ENCODE measurements at regions not wholly inside any gene's neighbourhood (a gene's known extent, or its start where the extent isn't known, plus 50 kb on each side); places are given as distances from the start of the nearest gene placed in this dataset.

GRCh38 chr9:80931163-80931562, 758.2 kb downstream of the TLE1 start:
- no peak for ATAC-seq (ENCODE audit: low read depth)
- Mint-ChIP-seq H3K4me3 (no peak overlapping the region), H3K27me3 (no peaks in the 10 kb centered on the region), H3K36me3 (ENCODE audit: low read depth) (no peaks in the 10 kb centered on the region), H3K4me1 (no peaks in the 10 kb centered on the region), H3K27ac (no peak overlapping the region), H3K9me3 (peaks cover 4% of the 10 kb centered on the region)
- POLR2A ChIA-PET: no interaction called here
- DNase-seq: no peak
- intact Hi-C loops (cut with micrococcal nuclease): no loop called here
- no peak for TF ChIP-seq CTCF (IDR thresholded peaks at IDR 0.05)
- CTCF ChIA-PET: no interaction called here

GRCh38 chr9:80928697-80929096, 760.6 kb downstream of the TLE1 start:
- H3K36me3 Mint-ChIP-seq (ENCODE audit: low read depth): no peaks in the 10 kb centered on the region
- ChIA-PET POLR2A (no interaction called here), CTCF (no interaction called here)
- H3K9me3 Mint-ChIP-seq: peaks cover 4% of the 10 kb centered on the region
- no peaks in the 10 kb centered on the region for H3K4me1 Mint-ChIP-seq
- no peak for TF ChIP-seq CTCF (IDR thresholded peaks at IDR 0.05)
- ATAC-seq (ENCODE audit: low read depth) (no peak), DNase-seq (no peak)
- no peaks in the 10 kb centered on the region for H3K27me3 Mint-ChIP-seq
- H3K27ac Mint-ChIP-seq: no peak overlapping the region
- intact Hi-C loops (cut with micrococcal nuclease): no loop called here
- no peak overlapping the region for H3K4me3 Mint-ChIP-seq

GRCh38 chr9:80926611-80927010, 762.7 kb downstream of the TLE1 start:
- intact Hi-C loops (cut with micrococcal nuclease): no loop called here

GRCh38 chr9:80922544-80922943, 766.8 kb downstream of the TLE1 start:
- Mint-ChIP-seq H3K27me3 (no peaks in the 10 kb centered on the region), H3K4me3 (no peak overlapping the region), H3K9me3 (peaks cover 16% of the 10 kb centered on the region), H3K36me3 (ENCODE audit: low read depth) (no peaks in the 10 kb centered on the region), H3K27ac (no peak overlapping the region), H3K4me1 (no peaks in the 10 kb centered on the region)
- ChIA-PET POLR2A (no interaction called here), CTCF (no interaction called here)
- no peak for TF ChIP-seq CTCF (IDR thresholded peaks at IDR 0.05)
- no peak for DNase-seq
- intact Hi-C loops (cut with micrococcal nuclease): no loop called here
- ATAC-seq (ENCODE audit: low read depth): no peak

More at GRCh38 chr9:80926611-80927010, 762.7 kb downstream of the TLE1 start:
- ChIA-PET CTCF (no interaction called here), POLR2A (no interaction called here)
- no peak for TF ChIP-seq CTCF (IDR thresholded peaks at IDR 0.05)
- no peaks in the 10 kb centered on the region for H3K36me3 Mint-ChIP-seq (ENCODE audit: low read depth)
- no peaks in the 10 kb centered on the region for H3K4me1 Mint-ChIP-seq
- H3K27ac Mint-ChIP-seq: no peak overlapping the region
- ATAC-seq (ENCODE audit: low read depth): no peak
- H3K27me3 Mint-ChIP-seq: no peaks in the 10 kb centered on the region
- peaks cover 7% of the 10 kb centered on the region for H3K9me3 Mint-ChIP-seq
- no peak for DNase-seq
- no peak overlapping the region for H3K4me3 Mint-ChIP-seq

- CTCF ChIA-PET: no interaction called here
Observed at GRCh38 chr9:80906728-80907127, 782.6 kb downstream of the TLE1 start.

More at GRCh38 chr9:80906728-80907127, 782.6 kb downstream of the TLE1 start:
- no peak overlapping the region for H3K27ac Mint-ChIP-seq
- H3K36me3 Mint-ChIP-seq (ENCODE audit: low read depth): no peaks in the 10 kb centered on the region
- DNase-seq (no peak), ATAC-seq (ENCODE audit: low read depth) (no peak)
- H3K9me3 Mint-ChIP-seq: peaks cover 4% of the 10 kb centered on the region
- H3K4me3 Mint-ChIP-seq: no peak overlapping the region
- intact Hi-C loops (cut with micrococcal nuclease): no loop called here
- no peaks in the 10 kb centered on the region for H3K27me3 Mint-ChIP-seq
- POLR2A ChIA-PET: no interaction called here
- TF ChIP-seq CTCF (IDR thresholded peaks at IDR 0.05): no peak
- H3K4me1 Mint-ChIP-seq: no peaks in the 10 kb centered on the region

Data from activated B cell treated with CpG ODN at 0.5 μM for 24 hours (primary cell).